HG03565 (cell line): ENCODE measurements at regions not wholly inside any gene's neighbourhood (a gene's known extent, or its start where the extent isn't known, plus 50 kb on each side); places are given as distances from the start of the nearest gene placed in this dataset.
"Not testable (repeated sequence)": the region's sequence is repeated elsewhere in the genome, so short reads cannot be mapped to it uniquely, and the experiment has no call there.

Experiments
- ATAC-seq: cut with Tn5 transposase; IDR thresholded peaks from one replicate; pipeline ENCODE4 v1.9.1; 2021; ENCODE audit warnings: mild to moderate bottlenecking, moderate library complexity; ENCODE audit not compliant: unreplicated experiment

DNA sequence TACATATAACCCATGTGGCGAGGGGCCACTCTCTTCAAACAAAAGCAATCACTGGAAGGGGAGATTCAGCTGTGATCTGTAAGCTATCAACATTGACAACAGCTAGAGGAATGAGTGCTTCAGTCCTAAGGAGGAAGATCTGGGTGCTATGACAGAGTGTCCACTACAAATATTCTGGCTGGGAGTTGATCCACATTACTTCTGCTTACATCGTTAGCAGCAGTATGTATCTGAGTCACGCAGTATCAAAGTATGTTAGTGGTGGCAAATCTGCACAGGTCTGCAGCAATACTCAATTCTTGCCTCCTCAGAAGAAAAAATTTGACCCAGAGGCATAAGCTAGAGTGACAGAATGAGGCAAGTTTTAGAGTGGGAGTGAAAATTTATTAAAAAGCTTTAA lies 267.0 kb downstream of the PTH2R start:
- no peak for ATAC-seq

DNA sequence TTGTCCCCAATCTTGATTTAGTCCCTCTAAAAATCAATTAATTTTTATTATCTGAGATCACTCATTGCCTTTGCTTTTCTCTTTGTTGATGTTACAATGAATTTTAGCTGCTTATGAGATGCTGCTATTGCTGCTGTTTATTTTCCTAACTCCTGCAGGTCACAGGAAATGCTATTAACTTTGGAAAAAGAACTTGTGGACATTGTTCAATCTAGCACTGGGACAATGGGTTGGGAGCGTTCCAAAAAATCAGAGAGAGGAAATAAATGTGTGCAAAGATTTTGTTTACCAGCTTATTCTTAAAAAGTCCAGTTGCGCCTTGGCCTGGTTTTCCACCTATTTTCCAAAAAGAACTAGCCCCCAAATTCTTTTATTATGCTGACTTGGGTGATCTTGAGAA lies 268.3 kb downstream of the PTH2R start:
- no peak for ATAC-seq

DNA sequence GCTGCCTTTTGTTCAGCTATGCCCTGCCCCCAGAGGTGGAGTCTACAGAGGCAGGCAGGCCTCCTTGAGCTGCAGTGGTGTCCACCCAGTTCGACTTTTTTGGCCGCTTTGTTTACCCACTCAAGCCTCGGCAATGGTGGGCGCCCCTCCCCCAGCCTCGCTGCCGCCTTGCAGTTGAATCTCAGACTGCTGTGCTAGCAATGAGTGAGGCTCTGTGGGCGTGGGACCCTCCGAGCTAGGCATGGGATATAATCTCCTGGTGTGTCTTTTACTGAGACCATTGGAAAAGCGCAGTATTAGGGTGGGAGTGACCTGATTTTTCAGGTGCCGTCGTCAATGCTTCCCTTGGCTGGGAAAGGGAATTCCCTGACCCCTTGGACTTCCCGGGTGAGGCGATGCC lies 279.3 kb downstream of the PTH2R start:
- not testable (repeated sequence) for ATAC-seq

DNA sequence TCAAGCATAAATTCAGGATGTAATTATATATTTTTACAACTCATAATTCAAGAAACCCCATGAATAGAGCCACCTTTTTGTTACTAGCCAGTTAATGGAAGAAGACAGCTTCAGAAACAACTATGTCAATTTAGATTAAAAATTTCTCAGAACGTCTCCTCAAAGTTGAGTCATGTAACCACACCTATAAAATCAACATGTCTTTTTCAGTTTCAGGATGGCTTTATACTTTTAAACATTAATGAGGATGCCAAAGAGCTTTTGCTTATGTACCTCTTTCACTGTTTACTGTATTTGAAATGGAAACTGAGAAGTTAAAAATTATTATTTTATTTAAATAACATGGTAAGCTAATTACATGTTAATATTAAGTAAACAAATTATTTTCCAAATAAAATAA lies 280.1 kb downstream of the PTH2R start:
- ATAC-seq = no peak

DNA sequence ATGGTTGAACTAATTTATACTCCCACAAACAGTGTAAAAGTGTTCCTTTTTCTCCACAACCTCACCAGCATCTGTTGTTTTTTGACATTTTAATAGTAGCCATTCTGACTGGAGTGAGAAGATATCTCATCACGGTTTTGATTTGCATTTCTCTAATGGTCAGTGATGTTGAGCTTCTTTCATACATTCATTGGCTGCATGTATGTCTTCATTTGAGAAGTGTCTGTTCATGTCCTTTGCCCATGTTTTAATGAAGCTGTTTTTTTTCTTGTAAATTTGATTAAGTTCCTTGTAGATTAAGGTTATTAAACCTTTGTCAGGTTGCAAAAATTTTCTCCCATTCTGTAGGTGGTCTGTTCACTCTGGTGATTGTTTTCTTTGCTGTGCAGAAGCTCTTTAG lies 281.1 kb downstream of the PTH2R start:
- not testable (repeated sequence) for ATAC-seq

DNA sequence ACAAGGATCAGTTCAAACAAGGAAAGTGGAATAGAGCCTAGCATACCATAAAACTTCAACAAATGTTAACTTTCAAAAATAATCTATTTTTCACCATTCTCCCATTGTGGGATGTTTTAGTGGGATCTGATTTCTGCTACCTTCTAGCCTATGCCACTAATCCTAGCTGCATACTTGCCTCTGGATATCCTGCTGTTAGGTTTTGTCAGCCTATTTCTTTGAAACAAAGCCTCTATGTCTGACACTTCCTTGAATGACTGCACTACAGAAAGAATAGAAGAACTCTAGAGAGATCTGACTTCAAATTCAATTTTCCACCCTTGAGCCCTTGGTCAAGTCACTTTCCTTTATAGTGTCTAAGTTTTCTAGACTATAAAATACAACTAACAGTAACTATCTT lies 291.5 kb downstream of the PTH2R start:
- ATAC-seq = no peak

DNA sequence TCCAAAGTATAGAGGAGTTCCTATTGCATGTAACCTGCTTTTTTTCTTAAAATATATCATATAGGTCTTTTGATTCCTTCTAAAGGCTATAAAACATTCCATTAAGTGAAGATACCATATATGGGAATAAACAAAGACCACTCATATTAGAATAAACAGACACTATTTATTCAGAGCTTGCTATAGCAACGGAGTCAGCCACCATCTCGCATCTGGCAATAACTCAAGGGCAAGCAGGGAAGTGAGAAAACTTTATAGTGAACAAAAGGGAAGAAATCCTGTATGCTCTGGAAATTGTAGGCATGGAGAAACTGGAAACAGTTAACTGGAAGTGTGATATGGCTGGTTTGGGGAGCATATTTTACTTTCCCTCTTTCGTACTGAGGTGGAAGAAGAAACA lies 301.9 kb downstream of the PTH2R start:
- ATAC-seq = no peak

DNA sequence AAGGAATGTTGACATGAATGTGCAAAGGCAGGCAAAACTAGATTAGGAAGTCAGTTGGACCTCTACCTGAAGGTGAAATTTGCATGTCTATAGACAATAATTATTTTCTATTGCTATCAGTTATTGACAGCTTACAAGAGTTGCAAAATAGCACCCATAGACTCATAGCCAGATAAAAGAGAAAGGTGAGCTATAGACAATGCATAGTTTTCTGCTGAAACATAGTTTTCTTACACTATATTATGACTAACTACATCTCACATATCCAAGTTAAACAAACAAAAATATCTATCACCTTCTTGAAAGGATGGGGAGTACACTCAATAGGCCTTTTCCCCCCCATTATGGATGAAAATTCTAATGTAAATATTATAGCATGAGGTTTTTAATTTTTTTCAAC lies 305.0 kb downstream of the PTH2R start:
- no peak for ATAC-seq

DNA sequence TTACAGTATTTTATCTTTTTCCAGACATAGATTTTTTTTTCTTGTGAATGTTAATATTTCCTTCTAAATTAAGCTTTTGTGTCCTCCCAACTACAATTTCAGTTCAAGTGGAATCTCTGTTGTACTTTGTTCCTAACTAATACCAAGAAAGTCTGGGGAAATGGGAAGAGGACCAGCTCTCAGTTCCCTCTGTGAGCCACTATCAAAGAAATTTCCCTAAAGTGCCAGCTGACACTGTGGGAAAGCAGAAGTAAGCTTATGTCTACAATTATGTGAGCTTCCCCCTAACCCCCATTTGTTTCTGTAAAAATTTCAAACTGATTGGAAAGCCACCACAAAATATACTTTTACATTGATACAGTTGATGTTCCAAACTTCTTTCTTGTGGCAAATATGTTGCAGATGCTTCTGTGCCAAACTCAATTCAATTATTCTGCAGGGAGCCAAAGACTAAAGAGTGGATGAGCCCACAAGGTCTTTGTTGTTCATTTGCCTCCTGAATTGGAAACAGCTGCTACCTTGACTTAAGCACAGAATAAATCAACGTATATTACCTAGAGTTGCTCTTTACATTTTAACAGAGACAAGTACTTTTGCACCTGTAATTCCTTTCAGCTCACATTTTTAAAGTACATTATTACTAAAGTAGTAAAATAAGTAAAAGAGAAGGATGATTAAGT lies 306.6 kb downstream of the PTH2R start:
- ATAC-seq = no peak

DNA sequence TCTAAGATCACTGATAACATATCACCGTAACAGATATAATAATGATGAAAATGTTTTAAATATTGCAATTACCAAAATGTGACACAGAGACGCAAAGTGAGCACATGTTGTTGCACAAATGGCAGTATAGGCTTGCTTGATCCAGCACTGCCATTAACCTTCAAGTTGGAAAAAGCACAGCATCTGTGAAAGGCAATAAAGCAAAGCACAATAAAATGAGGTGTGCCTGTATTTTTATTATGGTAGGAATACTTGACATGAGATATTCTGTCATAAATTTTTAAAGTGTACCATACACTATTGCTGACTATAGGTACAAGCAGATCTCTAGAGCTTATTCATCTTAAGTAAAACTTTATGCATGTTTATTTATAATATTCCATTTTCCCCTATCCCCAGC lies 312.2 kb downstream of the PTH2R start:
- no peak for ATAC-seq

DNA sequence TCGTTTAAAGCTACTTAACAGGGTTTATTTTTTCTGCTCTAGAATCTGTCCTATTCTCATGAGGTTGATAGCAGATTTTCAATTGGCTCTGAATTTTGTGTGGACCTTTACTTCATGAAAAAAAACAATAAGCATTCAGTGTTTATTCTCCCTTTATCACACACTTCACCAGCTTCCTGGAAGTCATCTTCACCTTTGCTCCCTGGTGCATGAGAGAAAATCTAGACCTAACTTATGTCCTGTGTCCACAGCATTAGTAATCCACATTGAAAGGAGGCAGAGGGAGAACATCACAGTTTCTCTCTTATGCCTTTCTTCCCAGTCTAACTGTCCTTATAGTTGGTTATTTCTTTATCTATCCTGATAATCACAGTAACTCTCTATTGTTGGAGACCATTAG lies 316.1 kb downstream of the PTH2R start:
- no peak for ATAC-seq

DNA sequence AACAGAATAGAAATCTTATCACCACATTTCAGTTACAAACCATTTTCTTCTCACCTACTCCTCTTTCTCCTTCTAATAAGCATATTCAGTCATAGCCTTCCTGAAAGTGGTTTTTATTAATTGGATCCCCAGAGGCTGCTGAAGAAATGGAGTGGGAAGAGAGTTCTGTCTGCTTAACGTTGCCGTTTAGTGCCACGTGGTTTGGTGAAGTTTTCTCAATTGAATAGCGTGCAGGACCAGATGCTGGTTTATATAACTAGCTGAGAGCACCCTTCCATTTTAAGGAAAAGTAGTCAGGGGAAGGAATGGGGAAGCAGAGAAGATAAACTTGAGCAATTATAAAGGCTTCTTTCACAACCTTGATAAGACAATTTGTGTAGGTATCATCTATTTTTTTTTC lies 318.7 kb downstream of the PTH2R start:
- no peak for ATAC-seq

DNA sequence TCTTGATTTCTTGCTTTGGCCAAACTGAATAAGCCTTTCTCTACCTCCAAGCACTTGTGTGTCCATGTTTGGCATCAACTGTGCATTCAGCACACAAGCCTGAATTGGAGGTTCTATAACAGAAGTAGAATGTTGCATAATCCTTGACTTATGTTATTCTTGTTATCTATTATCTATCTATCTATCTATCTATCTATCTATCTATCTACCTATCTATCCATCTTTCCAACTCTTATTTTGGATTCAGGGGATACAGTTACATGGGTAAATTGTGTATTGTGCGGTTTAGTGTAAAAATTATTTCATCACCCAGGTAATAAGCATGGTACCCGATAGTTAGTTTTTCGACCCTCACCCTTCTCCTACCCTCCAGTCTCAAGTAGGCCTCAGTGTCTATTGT lies 319.6 kb downstream of the PTH2R start:
- ATAC-seq = no peak

DNA sequence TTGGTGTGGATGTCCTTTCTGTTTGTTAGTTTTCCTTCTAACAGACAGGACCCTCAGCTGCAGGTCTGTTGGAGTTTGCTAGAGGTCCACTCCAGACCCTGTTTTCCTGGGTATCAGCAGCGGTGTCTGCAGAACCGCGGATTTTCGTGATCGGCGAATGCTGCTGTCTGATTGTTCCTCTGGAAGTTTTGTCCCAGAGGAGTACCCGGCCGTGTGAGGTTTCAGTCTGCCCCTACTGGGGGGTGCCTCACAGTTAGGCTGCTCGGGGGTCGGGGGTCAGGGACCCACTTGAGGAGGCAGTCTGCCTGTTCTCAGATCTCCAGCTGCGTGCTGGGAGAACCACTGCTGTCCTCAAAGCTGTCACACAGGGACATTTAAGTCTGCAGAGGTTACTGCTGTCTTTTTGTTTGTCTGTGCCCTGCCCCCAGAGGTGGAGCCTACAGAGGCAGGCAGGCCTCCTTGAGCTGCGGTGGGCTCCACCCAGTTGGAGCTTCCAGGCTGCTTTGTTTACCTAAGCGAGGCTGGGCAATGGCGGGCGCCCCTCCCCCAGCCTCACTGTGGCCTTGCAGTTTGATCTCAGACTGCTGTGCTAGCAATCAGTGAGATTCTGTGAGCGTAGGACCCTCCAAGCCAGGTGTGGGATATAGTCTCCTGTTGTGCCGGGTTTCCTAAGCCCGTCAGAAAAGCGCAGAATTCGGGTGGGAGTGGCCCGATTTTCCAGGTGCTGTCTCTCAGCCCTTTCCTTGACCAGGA lies 345.2 kb downstream of the PTH2R start:
- ATAC-seq = not testable (repeated sequence)

DNA sequence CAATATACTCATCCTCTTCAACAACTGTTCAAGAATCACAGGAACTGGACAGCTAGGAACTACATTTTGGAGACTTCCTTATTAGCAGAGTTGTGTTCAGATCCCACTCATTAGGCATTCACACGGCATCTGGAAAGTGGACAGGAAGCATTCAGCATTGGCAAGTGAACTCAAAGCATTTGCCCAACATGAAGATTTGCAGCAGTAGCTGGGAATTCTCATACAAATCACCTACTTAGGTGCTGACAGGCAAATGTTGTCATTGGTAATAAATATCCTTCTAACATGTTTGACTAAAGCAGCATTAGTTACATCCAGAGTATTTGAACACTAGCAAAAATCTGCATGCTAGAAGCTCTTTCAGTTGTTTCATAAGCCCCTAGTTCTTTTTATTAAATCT lies 350.8 kb downstream of the PTH2R start:
- no peak for ATAC-seq

DNA sequence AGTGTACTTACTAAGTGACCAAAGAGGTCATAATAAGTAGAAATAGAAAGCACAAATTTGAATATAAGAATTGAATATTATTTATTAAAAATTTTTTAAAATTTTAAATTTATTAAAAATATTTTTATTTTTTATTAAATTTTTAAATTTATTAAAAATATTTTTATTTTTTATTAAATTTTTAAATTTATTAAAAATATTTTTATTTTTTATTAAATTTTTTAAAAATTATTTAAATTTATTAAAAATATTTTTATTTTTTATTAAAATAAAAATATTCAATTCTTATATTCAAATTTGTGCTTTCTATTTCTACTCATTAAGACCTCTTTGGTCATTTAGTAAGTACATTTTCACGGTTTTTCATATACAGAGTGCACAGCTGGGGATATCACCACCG lies 366.5 kb downstream of the PTH2R start:
- not testable (repeated sequence) for ATAC-seq

DNA sequence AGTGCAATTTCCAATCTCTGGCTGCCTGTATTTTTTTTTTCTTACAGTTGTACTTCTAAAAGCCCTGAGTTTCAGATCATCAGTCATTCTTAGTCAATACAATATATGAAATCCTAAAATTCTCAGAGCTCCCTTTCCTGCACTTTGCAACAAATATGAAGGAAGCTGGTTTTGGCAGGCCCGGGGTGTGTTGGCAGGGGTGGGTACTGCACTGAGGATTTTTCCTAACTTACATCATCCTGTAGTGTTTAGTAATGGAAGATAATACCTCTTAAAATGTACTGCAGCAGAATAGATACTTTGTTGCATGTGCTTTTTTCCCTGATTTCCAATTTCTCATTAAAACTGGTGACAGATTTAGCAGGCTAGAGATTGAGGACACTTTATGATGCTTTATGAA lies 374.6 kb downstream of the PTH2R start:
- ATAC-seq = no peak

DNA sequence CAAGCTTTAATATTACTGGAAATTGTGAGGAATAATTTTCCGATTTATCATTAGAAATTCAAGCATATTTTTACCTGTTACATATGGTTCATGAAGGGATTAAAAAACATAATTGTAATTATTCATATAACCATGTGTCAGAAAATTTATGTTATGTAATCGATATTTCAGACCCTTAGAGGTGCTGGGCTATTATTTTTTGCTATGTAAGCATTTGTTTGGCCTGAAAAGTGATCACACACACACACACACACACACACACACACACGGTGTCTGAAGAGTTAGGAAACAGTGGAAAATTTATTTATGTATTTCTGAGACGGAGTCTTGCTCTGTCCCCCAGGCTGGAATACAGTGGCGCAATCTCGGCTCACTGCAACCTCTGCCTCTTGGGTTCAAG lies 375.5 kb downstream of the PTH2R start:
- no peak for ATAC-seq

DNA sequence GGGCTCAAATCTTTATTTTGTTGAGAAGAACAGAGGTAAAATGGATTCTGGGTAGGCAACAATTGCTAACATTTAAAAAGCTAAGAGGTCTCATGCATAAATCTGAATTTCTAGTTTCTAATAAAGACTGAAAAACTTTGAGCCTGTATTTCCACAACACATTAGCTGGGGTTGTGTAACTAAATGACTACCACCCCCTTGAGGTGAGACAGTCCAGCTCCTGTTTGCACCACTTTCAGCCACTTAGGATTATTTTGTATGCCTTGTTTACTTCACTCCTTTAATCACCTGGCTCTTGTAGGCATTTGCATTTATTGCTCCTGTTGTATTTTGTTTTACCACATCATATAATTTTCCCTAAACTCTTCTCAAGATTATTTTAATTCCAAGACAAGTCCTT lies 376.6 kb downstream of the PTH2R start:
- no peak for ATAC-seq

DNA sequence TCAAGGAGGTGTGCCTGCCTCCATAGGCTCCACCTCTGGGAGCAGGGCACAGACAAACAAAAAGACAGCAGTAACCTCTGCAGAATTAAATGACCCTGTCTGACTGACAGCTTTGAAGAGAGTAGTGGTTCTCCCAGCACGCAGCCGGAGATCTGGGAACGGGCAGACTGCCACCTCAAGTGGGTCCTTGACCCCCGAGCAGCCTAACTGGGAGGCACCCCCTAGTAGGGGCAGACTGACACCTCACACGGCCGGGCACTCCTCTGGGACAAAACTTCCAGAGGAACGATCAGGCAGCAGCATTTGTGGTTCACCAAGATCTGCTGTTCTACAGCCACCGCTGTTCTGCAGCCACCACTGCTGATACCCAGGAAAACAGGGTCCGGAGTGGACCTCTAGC lies 378.2 kb downstream of the PTH2R start:
- ATAC-seq = not testable (repeated sequence)

DNA sequence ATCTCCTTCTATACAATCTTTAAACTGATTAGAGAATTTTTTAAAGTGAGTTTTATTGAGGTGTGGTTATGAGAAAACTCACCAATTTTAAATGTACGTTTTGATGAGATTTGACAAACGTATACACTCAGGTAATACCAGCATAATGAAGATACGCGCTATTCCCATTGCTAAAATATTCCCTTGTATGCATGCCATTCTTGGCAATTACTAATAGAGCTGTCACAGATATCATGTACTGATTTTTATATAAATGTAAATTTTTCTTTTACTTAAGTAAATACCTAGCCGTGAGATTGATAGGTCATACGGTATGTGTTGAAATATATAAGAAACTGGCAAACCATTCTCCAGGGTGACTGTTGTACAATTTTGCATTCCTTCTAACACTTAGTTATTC lies 384.7 kb downstream of the PTH2R start:
- ATAC-seq = no peak

DNA sequence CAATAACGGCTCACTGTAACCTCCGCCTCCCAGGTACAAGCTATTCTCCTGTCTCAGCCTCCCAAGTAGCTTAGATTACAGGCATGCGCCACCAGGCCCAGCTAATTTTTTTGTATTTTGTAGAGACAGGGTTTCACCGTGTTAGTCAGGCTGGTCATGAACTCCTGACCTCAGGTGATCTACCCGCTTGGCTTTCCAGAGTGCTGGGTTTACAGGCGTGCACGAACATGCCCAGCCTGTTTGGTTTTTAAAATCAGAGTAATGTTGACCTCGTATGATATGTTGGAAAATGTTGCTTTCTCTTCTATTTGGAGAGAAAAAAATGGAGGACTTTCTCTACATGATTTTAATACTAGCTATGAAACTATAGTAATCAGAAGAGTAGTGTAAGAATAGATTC lies 386.2 kb downstream of the PTH2R start:
- ATAC-seq = no peak

DNA sequence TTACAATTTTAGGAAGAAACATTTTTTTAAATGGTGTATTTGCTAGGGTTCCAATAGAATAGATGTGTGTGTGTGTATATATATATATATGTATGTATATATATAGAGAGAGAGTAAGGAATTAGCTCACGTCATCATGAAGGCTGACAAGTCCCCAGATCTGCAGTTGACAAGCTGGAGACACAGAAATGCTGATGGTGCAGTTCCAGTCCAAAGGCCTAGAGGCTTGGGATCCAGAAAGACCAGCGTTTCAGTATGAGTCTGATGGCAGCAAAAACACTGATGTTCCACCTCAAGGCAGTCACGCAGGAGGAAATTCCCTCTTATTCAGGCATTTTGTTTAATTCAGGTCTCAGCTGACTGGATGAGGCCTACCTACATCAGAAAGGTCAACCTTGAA lies 386.8 kb downstream of the PTH2R start:
- ATAC-seq = no peak
